ENCODE measurements at regions not wholly inside any gene's neighbourhood (a gene's known extent, or its start where the extent isn't known, plus 50 kb on each side); places are given as distances from the start of the nearest gene placed in this dataset.

DNA sequence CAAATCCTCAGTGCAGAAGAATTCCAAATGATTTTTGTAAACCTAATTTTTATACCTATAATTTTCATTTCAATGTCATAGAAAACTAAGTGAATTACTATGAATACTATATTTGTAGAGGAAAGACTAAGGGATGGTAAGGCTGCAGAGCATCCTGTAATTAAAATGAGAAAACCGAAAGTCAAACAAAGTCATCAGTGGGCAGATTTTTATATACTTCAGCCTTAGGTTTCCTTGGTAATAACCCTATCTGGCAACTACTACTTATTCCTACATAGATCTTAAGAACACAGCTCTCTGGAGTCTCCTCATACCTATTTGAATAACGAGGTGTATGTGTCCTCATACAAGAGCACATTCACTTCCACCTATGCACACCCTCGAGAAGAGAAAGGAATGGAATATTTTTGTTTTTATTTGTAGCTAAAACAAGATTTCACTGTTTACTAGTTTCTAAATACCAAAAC, 117.9 kb upstream of the SGK1 start:
- in situ Hi-C loops (cut with MboI) = no loop called here
- H3K27me3 ChIP-seq (ENCODE audit: control insufficient read depth in 2 of 2, insufficient read depth in 2 of 2, low read length in 2 of 2) = no peaks in the 10 kb centered on the region; a peak in 1 of 5 replicates
- WGBS (ENCODE audit: insufficient coverage, low coverage, missing lambda C conversion rate) = 12% methylated on average over 3 of the region's 3 CpGs
- intact Hi-C loops (cut with micrococcal nuclease) = loop anchor here (5.0 kb wide), 1 partner anchor 259 kb away; no protein-coding TSS in a partner anchor
- H3K4me3 ChIP-seq = no peak overlapping the region
- ChIA-PET CTCF (ENCODE audit: low intra/inter-chr PET ratio) (no interaction called here), POLR2A (interaction anchor here (0.6 to 1.7 kb wide), 4 partner anchors 22 to 262 kb away, joined by 3 read pairs; no protein-coding TSS in a partner anchor)
- TF ChIP-seq, protein P1, sequence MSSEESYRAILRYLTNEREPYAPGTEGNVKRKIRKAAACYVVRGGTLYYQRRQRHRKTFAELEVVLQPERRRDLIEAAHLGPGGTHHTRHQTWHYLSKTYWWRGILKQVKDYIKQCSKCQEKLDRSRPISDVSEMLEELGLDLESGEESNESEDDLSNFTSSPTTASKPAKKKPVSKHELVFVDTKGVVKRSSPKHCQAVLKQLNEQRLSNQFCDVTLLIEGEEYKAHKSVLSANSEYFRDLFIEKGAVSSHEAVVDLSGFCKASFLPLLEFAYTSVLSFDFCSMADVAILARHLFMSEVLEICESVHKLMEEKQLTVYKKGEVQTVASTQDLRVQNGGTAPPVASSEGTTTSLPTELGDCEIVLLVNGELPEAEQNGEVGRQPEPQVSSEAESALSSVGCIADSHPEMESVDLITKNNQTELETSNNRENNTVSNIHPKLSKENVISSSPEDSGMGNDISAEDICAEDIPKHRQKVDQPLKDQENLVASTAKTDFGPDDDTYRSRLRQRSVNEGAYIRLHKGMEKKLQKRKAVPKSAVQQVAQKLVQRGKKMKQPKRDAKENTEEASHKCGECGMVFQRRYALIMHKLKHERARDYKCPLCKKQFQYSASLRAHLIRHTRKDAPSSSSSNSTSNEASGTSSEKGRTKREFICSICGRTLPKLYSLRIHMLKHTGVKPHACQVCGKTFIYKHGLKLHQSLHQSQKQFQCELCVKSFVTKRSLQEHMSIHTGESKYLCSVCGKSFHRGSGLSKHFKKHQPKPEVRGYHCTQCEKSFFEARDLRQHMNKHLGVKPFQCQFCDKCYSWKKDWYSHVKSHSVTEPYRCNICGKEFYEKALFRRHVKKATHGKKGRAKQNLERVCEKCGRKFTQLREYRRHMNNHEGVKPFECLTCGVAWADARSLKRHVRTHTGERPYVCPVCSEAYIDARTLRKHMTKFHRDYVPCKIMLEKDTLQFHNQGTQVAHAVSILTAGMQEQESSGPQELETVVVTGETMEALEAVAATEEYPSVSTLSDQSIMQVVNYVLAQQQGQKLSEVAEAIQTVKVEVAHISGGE (CRISPR knock-in tag; IDR thresholded peaks at IDR 0.05) = no peak
- 0 out of 2 replicates have a peak, but pooled peaks have one; percentile 50 for TF ChIP-seq FOXJ2 (tag; IDR thresholded peaks at IDR 0.05)
- TF ChIP-seq, protein P2, sequence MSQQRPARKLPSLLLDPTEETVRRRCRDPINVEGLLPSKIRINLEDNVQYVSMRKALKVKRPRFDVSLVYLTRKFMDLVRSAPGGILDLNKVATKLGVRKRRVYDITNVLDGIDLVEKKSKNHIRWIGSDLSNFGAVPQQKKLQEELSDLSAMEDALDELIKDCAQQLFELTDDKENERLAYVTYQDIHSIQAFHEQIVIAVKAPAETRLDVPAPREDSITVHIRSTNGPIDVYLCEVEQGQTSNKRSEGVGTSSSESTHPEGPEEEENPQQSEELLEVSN (IDR thresholded peaks at IDR 0.05; ENCODE audit: borderline replicate concordance in 1 of 2, extremely low read depth in 1 of 2, insufficient read depth in 1 of 2, insufficient read length in 1 of 2, low read depth in 1 of 2, low read length in 1 of 2, poor library complexity in 1 of 2, severe bottlenecking in 1 of 2) = no peak
- no peak for TF ChIP-seq CCNT2 (IDR thresholded peaks at IDR 0.05; ENCODE audit: borderline replicate concordance, extremely low read depth, insufficient read length, low read depth, low read length)
- TF ChIP-seq, protein P3, sequence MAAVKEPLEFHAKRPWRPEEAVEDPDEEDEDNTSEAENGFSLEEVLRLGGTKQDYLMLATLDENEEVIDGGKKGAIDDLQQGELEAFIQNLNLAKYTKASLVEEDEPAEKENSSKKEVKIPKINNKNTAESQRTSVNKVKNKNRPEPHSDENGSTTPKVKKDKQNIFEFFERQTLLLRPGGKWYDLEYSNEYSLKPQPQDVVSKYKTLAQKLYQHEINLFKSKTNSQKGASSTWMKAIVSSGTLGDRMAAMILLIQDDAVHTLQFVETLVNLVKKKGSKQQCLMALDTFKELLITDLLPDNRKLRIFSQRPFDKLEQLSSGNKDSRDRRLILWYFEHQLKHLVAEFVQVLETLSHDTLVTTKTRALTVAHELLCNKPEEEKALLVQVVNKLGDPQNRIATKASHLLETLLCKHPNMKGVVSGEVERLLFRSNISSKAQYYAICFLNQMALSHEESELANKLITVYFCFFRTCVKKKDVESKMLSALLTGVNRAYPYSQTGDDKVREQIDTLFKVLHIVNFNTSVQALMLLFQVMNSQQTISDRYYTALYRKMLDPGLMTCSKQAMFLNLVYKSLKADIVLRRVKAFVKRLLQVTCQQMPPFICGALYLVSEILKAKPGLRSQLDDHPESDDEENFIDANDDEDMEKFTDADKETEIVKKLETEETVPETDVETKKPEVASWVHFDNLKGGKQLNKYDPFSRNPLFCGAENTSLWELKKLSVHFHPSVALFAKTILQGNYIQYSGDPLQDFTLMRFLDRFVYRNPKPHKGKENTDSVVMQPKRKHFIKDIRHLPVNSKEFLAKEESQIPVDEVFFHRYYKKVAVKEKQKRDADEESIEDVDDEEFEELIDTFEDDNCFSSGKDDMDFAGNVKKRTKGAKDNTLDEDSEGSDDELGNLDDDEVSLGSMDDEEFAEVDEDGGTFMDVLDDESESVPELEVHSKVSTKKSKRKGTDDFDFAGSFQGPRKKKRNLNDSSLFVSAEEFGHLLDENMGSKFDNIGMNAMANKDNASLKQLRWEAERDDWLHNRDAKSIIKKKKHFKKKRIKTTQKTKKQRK (IDR thresholded peaks at IDR 0.05; ENCODE audit: borderline replicate concordance, low read depth, low read length) = no peak
- TF ChIP-seq ZNF778 (CRISPR knock-in tag; IDR thresholded peaks at IDR 0.05) = no peak
- no peak for TF ChIP-seq HNRNPK (IDR thresholded peaks at IDR 0.05; ENCODE audit: low read depth, low read length, poor library complexity, severe bottlenecking)
- no peaks in the 10 kb centered on the region for H3K9me1 ChIP-seq (ENCODE audit: control insufficient read depth, insufficient read depth, low read length)
- no peaks in the 10 kb centered on the region for H3K9me3 ChIP-seq (replicated peaks; ENCODE audit: control insufficient read depth, insufficient read depth, low read depth, low read length)
- no peaks in the 10 kb centered on the region for H3K79me2 ChIP-seq (ENCODE audit: control insufficient read depth, insufficient read depth, low read length)
- FAIRE-seq (no peak), ATAC-seq (peak; percentile 31), DNase-seq (ENCODE audit: extremely low read depth in 1 of 4, low spot score in 3 of 4) (no peak)
- H2AFZ ChIP-seq (ENCODE audit: low read depth, low read length) = peak overlapping the region; percentile 74
- H3K4me1 ChIP-seq (replicated peaks in 1 of 2; ENCODE audit: control insufficient read depth in 2 of 2, insufficient read depth in 2 of 2, low read length in 2 of 2) = peaks cover 0 to 17% of the 10 kb centered on the region in 2 experiments; a peak in 3 of 5 replicates
- no TSS peak for BruUV-seq (replicated peaks)
- no peaks in the 10 kb centered on the region for H4K20me1 ChIP-seq (replicated peaks; ENCODE audit: control insufficient read depth, insufficient read depth, low read length)
- H3K9ac ChIP-seq (ENCODE audit: insufficient read depth in 1 of 2, low read depth in 2 of 2, low read length in 2 of 2) = no peak overlapping the region
- peak overlapping the region; percentile 70 for H3K4me2 ChIP-seq (ENCODE audit: insufficient read depth, low read length)
- no peaks in the 10 kb centered on the region for H3K36me3 ChIP-seq (ENCODE audit: control insufficient read depth, insufficient read depth, low read length)
- peak overlapping the region; percentile 70; the same call in 1 of the 3 replicates for H3K27ac ChIP-seq (ENCODE audit: extremely low read depth, low read depth, low read length)
